ENCODE measurements at regions not wholly inside any gene's neighbourhood (a gene's known extent, or its start where the extent isn't known, plus 50 kb on each side); places are given as distances from the start of the nearest gene placed in this dataset.
"Not testable (repeated sequence)": the region's sequence is repeated elsewhere in the genome, so short reads cannot be mapped to it uniquely, and the experiment has no call there.

DNA sequence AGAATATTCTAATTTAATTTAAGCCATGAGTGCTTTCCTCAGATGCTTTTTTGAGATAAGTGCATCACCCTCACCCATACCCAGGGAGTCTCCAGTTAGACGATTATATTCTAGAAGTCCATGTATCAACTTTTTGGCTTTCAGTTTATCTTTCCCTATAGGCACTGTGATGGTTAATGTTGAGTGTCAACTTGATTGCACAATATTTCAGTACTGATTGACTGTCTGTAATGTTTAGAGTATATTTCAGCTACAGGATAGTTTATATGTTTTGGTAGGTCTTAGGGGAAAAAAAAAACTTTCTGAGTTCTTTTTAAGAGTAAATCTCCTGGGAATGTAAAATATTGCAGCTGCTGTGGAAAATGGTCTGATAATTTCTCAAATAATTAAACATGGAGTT, 535.4 kb downstream of the ADRA2A start:
- DNase-seq: no peak

DNA sequence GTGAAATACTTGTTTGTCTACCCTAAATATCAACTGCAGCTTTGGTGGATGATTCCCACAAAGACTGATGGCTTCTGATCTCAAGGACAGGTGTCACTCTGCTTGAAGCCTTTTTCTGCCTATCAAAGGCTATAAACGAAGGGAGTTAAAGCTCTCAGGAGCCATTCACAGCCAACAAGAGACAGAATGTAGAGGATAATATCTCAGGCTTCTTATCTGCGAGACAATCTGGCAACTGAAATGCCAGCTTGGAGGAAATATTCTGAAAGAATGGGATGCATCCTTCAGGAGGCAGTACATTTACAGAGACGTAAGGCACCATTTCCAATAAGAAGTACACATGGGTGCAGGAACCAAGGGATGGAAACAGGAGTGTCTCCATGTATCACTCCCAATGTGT, 549.4 kb downstream of the GPAM start:
- no peak for DNase-seq

DNA sequence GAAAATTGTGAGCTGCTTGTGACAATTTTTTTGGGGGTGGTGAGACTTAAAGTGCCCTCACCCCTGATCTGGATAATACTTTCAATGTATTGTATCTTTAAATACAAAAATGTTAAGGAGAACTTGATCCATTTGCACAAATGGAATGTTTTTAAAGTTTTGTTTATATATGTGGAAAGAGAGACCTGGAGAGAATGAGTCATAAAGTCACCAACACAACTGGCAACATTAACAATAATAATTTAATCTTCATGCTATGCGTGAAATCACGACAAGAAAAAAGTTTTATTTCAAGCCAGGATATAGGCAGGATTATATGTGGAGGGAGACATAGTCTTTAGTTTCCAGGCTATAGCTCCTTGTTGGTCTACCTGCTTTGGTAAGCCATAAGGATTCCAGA, 537.5 kb downstream of the GPAM start:
- DNase-seq: no peak

DNA sequence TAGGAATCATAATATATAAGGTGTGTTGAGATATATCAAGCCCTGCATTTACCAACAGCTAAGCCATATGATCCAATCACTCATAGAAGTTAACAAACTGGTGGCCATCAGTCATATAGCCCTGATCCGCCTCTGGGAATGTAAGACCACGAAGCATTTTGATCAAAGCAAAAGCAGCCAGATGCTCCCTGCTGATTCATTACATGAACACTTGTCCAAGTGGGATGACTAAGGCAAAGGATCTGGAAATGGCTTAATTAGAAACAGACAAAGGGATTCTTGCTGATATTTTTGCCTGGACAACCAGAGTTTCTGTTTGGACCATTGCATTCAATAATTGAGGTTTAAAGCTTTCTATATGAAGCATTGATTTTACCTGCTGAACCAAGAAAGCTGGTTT, 535.5 kb downstream of the GPAM start:
- no peak for DNase-seq

DNA sequence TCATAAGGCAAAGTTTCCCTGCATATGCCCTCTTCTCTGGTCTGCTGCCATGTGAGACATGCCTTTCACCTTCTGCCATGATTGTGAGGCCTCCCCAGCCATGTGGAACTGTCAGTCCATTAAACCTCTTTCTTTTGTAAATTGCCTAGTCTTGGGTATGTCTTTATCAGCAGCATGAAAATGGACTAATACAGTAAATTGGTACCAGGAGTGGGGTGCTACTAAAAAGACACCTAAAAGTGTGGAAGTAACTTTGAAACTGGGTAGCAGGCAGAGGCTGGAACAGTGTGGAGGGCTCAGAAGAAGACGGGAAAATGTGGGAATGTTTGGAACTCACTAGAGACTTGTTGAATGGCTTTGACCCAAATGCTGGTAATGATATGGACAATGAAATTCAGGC, 534.5 kb downstream of the GPAM start:
- DNase-seq: not testable (repeated sequence)

DNA sequence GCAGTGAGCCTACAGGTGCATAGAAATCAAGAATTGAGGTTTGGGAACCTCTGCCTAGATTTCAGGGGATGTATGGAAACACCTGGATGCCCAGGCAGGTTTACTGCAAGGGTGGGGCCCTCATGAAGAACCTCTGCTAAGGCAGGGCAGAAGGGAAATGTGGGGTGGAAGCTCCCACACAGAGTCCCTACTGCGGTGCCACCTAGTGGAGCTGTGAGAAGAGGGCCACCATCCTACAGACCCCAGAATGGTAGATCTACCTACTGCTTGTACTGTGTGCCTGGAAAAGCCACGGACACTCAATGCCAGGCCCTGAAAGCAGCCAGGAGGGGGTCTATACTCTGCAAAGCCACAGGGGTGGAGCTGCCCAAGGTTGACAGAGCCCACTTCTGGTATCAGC, 533.5 kb downstream of the GPAM start:
- DNase-seq: no peak

DNA sequence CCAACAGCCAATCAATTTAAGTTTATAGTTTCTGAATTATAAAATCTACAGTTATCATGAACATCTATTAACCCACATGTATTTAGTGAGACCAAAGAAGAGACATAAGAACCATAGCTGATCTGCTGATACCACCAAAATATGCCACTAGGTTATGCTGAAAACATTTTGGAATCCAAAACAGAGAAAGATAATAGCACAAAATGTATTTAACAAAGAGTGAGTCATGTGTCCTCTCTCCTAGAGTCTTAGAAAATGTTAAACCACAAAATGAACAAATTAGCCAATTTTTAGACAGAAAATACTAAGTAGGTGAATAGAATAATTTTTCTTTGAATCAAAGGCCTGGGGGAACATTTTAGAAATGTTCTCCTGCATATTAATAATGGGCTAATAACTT, 527.5 kb downstream of the GPAM start:
- no peak for DNase-seq

DNA sequence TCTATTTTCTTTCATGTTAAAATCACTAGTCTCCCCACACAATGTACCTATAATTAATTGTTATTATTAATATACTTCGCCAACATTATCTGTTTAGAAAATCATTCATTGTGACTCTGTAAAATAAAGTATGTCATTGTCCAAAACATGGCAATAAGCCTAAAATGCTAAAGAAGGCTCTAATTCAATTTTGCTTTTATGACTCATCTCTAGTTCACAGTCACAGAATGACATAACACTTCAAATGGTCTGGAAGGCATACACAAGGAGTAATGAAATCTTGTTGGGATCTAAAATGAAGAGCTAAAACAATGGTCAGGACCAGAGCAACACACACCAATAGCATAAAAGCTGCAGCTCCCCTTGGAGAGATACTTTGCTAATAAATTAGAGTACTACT, 505.8 kb downstream of the GPAM start:
- DNase-seq: no peak

DNA sequence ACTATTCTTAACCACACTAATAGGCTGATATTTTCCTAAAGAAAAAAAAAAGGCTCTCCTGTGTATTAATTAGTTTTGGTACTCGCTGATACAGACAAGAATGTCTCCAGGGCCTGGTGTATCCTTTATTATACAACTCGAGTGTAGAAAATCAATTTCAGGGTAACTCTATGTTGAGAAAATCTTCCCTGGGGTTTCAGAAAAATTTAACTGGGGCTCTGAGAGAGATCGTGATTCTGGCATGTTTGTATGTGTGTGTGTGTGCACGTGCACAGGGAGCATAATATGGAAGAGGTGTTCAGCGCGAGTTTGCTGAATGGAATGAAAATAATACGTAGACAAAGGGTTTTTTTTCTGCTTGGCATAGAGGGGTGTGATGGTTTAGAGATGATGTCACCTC, 496.8 kb downstream of the GPAM start:
- DNase-seq: no peak

DNA sequence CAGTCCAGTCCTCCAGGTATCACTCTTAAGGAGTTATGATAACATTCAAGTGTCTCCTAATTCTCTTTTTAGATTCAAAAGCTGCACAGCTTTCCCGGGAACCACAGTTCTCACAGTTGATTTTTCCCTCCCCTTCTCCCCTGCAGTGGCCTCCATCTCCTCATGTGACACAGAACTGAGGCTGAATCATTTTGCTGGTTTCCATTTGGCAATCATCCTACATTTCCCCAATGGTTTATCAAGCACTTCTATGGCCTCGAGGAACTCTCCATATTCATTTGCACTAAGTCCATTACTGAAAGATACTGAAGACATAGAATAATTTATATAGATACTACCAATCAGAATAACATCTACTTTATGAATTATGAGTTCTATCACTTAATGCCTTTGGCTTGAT, 484.9 kb downstream of the GPAM start:
- no peak for DNase-seq

DNA sequence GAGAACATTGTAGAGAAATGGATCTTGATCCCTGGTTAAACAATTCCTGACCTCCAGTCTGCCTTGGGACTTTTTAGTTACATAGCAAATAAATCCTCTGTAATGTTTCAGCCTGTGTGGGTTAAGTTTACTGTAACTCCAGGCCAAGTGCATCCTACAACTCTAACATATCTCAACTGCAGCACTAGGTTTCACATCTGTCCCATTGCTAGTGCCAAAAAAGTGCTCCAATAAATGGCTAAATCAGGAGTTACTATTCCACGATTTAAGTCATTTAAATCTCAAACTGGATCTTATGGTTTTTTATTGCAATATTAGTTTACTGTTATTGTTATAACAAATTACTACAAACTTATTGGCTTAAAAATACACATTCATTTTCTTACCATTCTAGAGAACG, 479.6 kb downstream of the GPAM start:
- no peak for DNase-seq

DNA sequence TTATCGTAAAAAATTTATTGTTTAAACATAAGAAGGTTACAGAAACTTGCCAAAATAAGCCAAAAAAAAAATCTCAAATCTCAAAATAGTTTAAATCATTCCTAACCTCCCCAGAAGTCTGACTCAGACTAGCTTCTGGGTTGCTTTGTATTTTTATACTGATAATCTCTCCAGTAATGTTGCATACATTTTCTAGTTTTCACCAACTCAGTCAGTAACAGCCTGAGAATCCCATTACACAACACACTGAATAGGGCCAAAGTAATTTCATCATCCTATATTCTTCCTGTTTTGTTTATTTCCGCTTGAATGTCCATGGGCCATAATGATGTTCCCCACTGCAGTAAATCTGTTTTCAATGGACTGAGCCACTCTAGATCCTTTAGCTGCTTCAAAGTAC, 478.5 kb downstream of the GPAM start:
- DNase-seq: no peak

DNA sequence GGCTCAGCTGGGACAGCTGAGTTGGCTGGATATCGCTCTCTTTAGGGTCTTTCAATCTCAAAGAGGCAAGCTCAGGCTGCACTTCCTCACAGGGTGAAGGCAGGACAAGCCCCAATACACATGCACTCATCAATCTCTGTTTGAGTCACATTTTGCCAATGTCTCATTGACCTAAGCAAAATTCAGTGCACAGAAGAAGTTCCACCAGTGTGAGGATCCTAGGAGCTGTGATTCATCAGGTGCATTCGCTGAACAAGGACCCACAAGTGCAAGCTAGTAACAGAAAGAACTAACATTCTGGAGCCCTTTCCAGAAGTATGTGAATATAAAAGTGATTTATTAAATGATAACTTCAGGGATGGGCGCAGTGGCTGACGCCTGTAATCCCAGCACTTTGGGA, 477.2 kb downstream of the GPAM start:
- DNase-seq: no peak

DNA sequence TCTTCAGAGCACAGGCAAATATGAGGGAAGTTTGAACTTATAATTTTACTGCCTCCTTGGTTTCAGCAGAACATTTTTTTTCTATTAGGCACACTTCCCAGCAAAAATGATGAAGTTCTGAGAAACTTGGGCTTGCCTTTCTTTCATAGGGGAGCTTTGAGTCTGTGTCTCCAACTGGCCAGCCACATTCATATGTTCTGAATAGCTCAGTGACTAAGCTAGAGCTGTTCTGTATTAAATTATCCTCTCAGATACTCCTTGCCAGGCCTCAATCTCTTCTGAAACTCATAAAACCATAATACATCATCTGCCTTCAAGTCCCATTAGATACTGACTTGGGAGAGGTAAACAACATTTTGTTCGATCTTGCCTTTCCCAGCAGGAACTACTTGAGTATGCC, 476.5 kb downstream of the GPAM start:
- no peak for DNase-seq

DNA sequence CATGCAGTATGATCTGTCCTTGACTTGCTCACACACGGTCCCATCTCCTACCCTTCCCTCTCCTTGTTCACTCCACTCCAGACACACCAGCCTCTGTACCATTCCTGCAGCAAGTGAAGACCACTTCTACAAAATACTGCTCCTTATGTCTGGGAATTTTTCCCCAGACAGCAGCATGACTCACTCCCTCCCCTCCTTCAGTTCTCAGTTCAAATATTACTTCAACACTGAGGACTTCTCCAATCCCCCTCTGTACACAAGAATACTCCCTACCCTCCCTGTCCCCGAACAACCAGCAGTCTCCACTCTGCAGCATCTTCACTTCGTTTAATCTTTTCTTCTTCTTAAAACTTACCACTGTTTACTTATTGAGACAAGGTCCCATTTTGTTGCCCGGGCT, 474.0 kb downstream of the GPAM start:
- no peak for DNase-seq

DNA sequence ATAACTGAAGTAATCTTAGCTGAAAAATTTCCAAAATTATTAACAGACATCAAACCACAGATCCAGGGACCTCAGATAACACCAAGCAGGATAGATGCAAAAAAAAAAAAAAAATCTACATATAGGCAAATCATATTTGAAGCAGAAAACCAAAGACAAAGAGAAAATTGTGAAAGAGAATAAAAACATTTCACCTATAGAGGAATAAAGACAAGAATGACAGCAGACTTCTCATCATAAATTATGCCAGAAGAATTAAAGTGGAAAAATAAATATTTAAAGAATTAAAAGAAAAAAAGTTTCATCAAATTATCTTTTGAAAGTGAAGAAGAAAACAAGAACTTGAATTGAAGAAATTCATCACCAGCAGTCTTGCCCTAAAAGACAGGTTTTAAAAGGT, 467.5 kb downstream of the GPAM start:
- no peak for DNase-seq

DNA sequence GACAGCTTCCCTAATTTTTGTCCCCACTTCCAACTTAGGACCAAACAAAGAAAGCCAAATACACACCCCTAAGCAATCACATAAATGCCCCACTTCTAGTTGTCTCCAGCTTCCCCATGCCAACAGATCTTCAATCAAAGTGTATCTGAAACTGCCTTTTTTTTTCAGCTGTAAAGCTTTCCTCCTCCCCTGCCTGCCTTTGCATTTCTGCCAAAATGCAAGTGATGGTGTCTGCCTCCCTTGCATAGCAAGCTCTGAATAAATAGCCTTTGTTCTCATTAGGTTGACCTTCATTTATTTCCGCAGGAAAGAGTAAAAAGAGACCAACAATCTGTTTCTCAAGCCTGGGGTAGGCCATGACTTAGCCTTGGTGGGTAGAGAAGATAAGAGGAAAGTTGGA, 459.4 kb downstream of the GPAM start:
- DNase-seq: no peak

DNA sequence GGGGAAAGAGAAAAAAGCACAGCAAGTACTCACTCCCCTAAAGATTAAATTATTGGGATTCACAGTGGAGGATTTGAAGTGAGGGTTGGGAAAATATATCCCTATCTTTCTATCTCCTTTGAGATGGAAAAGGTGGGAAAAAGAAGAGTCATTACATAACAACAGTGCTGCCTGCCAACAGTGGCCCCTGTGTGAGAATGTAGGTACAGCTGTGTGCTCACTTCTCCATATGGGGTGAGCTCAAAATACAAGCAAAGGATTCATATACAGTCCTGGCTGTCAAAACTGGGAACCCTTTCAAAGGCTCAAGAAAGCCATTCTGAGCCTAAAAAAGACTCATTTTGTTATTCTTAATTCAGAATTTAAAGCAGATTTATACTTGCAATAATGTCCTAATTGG, 458.5 kb downstream of the GPAM start:
- no peak for DNase-seq

DNA sequence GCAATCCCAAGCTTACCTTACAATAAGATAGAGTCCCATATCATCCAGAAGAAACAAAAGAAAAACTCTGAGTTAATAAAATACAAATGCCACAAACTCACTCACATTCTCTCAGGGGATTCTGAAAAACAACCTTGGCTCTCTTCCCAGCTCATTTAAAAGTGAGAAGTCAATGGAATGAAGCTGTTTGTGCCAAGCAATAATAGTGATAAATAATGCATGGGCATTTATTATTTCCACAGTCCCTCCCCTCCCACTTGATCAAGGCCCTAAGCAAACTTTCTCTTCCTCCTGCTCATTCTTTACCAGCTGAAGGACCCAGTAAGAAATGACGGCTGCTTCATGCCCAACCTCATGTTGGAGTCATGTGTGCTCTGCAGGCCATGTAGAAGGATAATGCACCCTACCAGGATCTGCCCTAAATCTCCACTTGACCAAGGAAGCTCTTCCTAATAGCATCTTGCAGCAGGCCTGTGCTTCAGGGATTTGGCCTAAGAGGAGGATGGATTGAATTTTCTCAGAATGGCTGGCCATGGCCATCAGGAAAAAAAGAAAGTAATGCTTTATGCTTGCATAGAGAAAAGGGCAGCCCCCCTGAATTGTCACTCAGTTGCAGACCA, 451.3 kb downstream of the GPAM start:
- no peak for DNase-seq

DNA sequence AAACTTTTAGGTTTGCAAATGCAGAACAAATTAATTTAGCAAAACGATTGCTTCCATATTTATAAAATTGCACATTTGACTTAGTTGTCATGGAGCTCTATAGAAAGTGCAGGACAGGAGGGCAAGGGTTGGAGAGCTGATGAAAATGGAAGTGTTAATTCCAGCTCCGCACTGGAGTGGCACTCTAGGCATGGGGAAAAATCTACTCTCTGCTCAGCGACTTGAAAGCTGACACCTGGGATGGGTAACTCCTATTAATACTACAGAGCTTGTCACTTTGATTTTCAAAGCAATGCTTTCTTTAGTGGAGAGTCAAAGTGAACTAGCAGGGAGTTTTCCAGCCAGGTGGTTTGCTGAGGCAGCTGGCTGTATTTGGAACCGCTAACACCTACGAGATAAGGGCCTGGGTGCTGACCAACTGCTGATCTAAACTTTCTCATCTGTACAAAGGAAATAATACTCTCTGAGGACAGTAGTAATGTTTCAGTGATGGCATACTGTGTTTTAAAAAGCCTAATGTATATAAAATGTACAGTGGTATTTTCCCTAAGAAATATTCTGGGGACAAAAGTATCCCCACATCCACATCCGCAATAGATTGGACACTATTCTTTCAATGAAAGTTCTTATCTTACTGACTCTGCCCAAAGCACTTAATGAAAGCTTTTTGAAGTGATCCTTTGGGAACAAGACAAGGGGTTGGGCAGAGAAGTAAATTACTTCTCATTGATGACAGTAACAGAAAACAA, 444.3 kb downstream of the GPAM start:
- DNase-seq: no peak

DNA sequence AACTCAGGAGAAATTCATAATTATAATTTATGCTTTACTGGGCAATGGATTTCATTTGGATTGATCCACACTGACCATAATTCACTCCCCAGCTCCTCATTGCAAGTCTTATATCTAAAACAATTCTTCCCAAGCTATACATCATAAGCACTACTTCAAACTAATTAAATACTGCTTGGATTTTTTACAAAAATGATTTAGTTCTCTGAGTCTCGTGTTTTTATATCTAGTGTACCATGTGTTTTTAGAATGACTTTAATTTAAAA, 443.8 kb downstream of the GPAM start:
- no peak for DNase-seq

DNA sequence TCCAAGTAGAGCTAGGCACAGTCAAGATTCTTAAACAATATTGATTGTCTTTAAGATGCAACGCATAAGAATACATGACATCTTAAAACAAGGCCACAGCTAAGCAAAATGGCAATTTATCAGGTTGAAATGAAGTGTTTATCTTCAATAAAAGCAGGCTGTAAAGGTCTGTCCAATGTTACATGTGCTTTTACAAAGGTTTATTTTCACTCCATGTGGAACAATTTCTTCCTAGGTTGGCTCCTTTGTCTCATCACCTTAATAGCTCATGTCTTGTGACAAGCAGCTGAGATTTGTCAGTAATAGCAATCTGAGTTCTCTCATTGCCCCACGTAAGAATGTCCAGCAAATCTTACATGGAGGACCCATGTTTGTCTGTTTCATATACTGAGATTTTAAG, 437.6 kb downstream of the GPAM start:
- DNase-seq: no peak

DNA sequence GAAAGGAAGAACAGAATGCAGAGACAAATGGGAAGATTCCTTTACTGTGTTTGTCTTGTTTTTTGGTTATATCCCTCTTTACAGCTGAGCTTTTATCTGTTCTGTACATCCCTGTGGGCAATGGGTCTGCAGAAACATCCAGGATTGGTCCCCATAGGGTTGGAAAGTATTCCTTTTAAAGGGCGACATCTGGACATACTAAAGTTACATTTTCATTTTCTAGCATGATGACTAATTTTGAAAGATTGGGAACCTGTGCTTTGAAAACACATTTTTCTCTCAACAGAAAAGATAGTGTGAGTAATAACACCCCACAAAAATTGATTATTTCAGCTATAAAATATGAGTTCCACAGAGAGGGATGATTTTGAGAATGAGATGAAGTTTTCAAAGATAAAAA, 435.8 kb downstream of the GPAM start:
- DNase-seq: no peak

DNA sequence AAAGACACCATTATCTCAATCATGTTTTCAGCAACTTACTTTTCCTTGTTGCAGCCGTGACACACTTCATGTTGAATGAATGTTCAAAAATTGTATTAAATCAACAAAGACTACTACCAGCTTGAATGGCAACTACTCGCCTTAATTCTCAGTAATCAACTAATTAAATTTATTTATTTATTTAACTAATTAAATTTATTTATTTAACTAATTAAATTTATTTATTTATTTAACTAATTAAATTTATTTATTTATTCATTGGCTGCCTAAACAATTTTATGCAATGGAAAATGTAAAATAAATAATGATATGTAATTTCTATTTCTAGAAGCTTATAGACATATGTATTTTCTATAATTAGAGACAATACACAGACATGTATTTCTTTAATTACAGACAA, 435.4 kb downstream of the GPAM start:
- DNase-seq: no peak

DNA sequence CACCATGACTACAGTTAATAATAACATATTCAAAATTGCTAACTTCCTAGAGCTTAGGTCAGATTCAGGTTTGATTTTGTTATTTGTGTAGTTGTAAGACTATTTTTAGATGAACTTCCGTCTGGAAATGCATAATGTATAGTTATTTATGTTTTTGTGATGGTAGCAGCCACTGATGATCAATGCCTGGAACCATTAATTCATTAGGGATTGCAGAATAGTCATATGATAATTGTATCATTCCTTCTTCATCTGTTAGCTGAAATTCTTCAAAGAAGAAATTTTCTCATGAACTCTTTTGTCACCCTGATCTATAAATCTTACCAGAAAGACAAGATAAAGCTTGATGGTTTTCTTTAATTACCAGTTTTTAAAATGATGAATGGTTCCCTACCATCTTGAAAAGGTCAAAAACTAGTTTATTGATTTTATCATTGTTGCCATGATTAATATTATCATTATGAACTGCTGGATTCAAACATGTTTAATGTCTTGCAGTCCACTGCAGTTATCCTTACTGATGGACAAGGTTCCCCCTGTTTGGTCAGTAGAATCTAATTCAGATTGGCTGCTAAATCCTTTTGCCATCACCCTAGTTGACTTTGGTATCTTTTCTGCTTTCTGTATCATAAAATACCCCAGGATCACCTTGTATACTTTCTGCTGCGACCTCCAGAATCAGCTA, 433.3 kb downstream of the GPAM start:
- no peak for DNase-seq

Measured in activated gamma-delta T cell treated with Interleukin-2 at 50 U/mL for 16 hours (primary cell).